ENCODE measurements at regions not wholly inside any gene's neighbourhood (a gene's known extent, or its start where the extent isn't known, plus 50 kb on each side); places are given as distances from the start of the nearest gene placed in this dataset.
"Not testable (repeated sequence)": the region's sequence is repeated elsewhere in the genome, so short reads cannot be mapped to it uniquely, and the experiment has no call there.

DNA sequence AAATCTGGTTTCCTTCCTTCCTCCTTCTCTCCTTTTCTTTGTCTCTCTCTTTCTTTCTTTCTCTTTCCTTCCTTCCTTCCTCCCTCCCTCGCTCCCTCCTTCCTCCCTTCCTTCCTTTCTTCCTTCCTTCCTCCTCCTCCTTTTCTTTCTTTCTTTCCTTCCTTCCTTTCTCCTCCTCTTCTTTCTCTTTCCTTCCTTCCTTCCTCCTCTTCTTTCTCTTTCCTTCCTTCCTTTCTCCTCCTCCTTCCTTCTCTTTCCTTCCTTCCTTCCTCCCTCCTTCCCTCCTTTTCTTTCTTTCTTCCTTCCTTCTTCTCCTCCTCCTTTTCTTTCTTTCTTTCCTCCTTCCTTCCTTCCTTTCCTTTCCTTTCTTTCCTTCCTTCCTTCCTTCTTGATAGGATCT lies 61.2 kb downstream of the VIP start:
- no peak for DNase-seq (ENCODE audit: low read depth, low spot score)
- H3K27ac ChIP-seq = no peak overlapping the region

DNA sequence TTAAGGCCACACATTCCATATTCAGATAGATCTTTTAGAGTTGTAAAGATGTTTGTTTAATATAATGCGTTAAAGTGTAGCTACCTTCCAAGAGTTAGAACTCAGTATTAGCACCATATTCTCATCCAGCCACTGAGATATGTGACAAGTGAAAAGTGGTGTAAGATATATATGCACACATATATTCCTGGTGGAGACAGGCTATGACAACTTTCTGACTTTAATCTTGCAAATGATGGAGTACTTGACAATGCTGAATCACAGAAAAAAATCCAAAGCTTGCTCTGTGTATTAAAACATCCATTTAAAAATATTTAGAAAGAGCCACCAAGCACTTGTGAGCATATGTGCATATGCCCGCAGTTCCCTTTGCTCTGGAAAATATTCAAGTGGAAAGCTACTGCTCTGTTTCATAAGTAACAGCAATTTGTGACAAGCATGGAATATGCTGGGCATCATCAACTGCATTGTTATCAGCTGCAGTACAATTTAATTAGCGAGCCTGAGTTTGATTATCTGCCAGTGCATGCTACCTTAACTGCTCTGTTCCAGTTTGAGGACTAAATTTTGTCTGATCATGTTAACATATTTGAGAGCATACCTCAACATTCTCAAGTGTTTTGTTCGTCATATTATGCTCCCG lies 64.8 kb downstream of the VIP start:
- DNase-seq (ENCODE audit: low read depth, low spot score) = no peak
- no peak overlapping the region for H3K27ac ChIP-seq

DNA sequence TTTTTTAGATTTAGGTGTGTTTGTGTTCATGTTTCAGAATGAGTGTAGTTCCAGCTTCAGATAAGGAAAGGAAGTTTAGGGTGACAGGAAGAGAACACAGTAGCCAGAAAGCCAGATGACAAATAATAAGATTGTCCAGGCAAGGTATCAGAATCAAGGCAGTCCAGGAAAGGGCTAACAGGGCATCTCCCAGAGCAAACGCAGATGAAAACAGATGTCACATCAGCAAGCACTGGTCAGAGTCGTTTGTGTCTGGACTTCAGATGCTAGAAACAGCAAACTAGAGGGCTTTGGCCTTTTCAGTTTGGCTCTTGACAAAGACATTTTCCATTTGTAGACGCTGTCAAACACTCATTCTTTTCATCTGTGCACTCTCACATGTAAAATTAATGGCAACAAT lies 65.5 kb downstream of the VIP start:
- no peak for DNase-seq (ENCODE audit: low read depth, low spot score)
- H3K27ac ChIP-seq = no peak overlapping the region

DNA sequence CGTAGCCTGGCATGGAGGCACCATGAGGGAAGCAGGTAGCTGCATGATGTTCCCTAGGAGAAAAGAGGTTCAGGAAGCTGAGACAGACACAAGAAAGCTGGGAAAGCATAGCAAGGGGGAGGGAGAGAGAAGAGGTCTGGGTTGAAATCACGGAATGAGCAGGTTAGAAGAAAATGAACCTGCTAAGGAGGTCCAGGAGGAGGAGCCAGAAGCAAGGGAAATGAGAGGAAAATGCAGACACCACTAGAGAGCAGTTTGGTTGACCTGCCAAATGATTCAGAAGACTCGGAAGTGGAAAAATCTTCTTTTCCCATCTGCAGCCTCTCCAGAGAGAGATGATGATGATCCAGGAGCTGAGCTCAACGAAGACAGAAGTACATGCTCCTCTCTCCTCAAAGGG lies 70.9 kb downstream of the VIP start:
- DNase-seq (ENCODE audit: low read depth, low spot score) = no peak

DNA sequence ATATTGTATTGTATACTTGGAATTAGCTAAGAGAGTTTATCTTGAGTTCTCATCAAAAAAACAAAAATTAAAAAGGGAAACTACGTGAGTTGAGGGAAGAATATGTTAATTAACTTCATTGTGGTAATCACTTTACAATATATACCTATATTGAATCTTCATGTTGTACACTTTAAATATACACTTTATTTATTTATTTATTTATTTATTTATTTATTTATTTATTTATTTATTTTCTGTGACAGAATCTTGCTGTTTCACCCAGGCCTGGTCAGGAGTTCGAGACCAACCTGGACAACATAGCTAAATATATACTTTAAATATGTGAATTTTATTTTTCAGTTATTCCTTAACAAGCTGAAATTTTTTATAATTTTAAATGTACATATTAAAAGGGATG lies 74.1 kb downstream of the VIP start:
- no peak overlapping the region for H3K27ac ChIP-seq
- DNase-seq (ENCODE audit: low read depth, low spot score) = no peak

More for the DNA sequence above, 70.9 kb downstream of the VIP start:
- H3K27ac ChIP-seq = no peak overlapping the region

DNA sequence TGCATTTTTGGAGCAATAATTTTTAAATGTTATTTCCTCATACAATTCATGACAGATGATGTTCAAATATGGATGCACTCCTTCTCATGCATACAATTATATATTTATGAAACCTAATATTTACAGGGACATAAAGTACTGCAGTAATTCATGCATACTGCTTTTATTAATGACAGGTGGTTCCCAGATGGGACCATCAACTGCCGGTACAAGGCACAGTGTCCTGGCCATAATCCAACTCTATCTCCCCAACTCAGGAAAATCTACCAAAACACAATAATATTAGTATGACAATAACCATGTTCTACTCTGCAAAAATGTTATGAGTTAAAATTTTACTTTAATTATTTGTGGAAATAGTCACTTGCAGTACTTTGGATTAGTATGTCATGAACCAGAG lies 77.8 kb downstream of the VIP start:
- DNase-seq (ENCODE audit: low read depth, low spot score) = no peak
- no peak overlapping the region for H3K27ac ChIP-seq

DNA sequence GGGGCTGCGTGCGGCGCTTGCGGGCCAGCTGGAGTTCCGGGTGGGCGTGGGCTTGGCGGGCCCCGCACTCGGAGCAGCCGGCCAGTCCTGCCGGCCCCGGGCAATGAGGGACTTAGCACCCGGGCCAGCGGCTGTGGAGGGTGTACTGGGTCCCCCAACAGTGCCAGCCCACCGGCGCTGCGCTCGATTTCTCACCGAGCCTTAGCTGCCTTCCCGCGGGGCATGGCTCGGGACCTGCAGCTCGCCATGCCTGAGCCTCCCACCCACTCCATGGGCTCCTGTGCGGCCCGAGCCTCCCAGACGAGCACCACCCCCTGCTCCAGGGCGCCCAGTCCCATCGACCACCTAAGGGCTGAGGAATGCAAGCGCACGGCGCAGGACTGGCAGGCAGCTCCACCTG lies 83.8 kb downstream of the VIP start:
- not testable (repeated sequence) for DNase-seq (ENCODE audit: low read depth, low spot score); H3K27ac ChIP-seq

DNA sequence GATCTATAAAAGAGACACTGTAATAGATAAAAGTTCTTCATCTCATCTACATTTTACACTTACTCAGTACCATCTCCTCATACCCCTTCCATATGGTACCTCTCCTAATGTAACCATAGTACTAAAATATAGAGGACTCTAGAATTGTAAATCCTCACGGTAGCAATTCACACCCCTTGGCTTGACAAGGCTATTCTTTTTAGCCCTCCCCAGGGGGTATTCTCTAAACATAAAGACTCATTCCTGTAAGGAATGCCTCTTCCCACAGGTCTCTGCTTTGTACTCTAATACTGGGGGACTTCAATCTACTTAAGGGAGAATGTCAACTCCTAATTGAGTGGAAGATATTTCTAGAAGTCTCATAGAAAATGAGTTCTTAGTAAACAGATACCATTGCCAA lies 85.9 kb downstream of the VIP start:
- no peak overlapping the region for H3K27ac ChIP-seq
- DNase-seq (ENCODE audit: low read depth, low spot score) = no peak

DNA sequence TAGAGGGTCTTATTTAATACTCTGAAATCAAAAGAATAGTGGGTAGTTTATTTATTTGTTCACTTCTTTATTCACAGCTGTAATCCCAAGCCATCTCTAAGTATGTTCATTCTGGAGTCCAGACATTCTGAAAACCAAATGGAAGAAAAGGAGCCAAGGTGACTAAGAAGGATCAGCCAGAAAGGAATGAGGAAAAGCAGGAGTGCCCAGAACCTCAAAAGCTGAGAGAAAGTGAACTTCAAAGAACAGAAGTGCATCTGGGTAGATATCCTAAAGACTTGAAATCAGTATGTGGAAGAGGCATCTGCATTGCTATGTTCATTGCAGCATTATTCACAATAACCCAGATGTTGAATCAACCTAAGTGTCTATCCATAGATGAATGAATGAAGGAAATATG lies 94.8 kb downstream of the VIP start:
- no peak for DNase-seq (ENCODE audit: low read depth, low spot score)

DNA sequence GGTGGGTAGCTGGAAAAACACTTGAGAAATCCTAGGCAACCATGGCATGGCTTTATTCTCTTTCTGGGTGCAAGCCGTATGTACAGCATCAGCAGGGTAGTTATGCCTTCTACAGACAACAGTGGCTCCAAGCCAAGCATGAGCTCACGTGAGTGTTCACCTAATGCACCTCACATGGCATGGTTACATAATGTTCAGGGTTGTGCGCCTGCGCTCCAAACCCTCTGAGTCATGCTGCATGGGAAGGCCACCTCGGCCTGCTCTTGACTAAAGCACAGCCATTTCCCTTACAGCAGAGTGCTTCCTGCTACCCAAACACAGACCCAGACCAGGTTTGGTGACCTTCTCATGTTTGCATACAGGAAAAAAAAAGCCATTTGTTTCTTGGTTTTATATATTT lies 96.2 kb downstream of the VIP start:
- no peak overlapping the region for H3K27ac ChIP-seq
- DNase-seq (ENCODE audit: low read depth, low spot score) = no peak

More for the DNA sequence above, 94.8 kb downstream of the VIP start:
- H3K27ac ChIP-seq = no peak overlapping the region

DNA sequence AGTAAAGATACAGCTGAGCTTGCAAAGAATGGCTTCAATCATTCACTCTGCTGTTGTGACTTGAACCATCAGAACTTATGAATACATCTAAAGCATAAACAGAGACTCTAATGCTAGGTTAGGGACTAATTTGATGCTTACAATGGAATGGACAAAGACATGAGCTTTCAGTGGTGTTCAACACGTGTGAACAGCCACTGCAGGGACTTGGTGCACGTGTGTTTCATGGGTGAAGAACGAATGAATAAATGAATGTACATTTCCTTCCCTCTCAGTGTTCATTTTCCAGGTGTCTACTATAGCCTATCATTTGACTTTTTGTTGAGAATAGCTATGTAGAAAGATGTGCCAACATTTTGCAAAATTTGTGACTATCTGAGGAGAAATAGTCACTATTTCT lies 98.3 kb downstream of the VIP start:
- no peak overlapping the region for H3K27ac ChIP-seq
- no peak for DNase-seq (ENCODE audit: low read depth, low spot score)

DNA sequence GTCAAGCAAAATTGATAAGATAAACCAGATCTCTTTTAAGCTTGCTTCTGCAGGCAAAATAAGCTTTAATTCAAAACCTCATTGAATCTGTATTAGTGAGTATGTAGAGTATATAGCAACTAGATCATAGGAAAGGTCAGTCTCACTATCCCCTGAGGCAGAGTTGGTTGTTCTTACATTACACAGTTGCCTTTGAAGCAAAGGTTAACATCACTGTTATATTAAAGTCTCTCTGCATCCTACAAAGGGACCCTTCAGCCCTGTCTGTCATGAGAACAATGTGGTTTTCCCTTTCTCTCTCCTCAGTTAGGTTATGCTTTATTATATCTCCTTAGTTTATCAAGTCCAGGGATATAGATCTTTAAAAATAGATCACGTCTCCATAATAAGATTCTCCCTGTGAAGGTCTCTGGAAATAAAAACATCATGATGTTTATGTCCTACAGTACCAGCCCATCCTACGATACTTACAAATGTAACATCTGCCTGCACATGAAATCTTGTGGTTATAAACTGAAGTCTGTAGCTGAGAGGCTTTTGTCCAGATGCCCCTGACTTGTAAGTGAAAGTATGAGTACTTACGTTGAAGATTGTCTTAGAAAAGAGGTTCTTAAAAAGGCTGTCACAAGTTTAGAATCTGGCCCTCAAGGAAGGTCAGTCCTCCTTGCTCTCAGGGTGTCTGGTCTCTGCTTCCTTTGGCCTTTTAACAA lies 103.6 kb downstream of the VIP start:
- no peak for DNase-seq (ENCODE audit: low read depth, low spot score)
- H3K27ac ChIP-seq = no peak overlapping the region

DNA sequence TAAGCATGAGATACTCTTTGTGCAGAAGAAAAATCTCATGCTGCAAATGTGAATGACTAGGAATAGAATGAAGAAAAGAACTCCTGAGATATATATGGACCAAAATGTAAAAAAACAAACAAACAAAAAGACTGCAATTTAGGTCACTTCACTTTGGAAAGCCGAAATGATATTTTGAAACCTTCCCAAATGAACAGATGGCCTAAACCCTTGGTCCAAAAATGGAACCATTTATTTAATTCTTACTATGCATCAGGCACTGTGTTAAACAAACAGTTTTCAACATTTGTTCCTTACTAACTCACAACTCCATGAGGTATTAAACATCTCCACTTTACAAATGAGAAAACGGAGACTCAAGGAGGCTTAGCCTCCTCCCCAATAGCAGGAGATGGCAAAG lies 107.5 kb downstream of the VIP start:
- no peak overlapping the region for H3K27ac ChIP-seq
- DNase-seq (ENCODE audit: low read depth, low spot score) = no peak

DNA sequence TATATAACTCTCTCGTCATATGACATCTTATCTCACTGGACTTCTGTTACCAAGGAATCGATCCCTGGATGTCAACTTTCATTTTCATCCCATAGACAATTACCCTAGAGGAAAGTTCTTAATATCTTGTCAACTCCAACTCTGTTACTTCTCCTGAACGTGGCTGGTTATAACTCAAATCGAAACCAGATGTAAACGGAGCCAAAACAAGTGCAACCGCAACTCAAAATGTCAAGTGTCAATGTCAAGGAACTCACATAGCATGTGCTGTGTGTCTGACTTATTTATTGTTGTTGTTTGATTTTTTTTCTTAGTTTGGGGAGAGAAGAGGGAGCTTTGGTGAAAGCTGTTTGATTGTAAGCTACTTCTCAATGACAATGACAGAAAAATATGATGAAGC lies 108.6 kb downstream of the VIP start:
- no peak for DNase-seq (ENCODE audit: low read depth, low spot score)
- no peak overlapping the region for H3K27ac ChIP-seq

DNA sequence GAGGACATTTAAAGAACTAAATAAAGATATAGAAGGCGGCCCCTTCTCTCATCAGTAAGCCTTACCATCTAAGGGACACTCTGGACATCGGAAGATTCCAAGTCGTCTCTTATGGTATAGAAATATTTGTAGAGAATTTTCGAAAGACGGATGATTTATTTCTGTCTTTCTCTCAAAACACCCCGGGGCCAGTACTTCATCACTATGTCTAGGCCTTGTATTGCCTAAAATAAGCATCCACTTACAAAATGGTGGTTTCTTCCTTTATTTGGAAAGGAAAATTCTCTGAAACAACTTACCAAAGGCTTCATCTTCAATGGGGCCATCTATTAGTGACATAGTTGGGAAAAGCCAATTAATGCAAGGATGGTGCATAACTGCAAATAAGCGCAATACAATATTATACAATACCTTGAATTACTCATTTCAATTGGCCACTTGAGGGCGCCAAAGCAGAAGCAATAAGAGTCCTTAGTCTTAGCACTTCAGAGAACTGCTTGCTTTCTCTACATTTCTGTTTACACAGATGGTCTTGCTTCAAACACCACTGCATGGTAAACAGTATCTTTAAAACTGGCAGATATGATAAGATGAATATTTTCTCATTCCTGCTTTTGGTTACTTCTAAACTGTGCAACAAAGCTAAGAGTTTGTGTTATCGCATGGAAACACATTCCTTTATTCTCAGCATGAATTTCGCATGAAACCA lies 113.2 kb downstream of the VIP start:
- no peak overlapping the region for H3K27ac ChIP-seq
- peak; percentile 5 for DNase-seq (ENCODE audit: low read depth, low spot score)

DNA sequence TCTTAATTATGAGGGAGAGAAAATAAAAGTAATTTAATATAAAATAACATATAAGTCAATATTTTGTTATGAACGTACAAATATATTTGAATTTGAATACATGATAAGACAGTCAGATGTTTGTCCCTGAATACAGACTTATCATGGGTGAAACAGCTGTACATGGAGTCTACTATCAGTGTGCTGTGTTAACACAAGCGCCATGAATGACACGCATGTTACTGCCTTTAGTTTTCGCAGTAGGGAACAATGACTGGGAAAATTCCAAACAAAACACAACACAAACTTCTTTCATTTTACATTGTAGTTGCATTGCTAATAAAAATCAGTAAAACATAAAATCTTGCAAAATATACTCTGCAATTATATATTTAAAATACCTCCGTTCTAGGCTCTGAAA lies 108.6 kb downstream of the FBXO5 start:
- DNase-seq (ENCODE audit: low read depth, low spot score) = no peak
- H3K27ac ChIP-seq = no peak overlapping the region

DNA sequence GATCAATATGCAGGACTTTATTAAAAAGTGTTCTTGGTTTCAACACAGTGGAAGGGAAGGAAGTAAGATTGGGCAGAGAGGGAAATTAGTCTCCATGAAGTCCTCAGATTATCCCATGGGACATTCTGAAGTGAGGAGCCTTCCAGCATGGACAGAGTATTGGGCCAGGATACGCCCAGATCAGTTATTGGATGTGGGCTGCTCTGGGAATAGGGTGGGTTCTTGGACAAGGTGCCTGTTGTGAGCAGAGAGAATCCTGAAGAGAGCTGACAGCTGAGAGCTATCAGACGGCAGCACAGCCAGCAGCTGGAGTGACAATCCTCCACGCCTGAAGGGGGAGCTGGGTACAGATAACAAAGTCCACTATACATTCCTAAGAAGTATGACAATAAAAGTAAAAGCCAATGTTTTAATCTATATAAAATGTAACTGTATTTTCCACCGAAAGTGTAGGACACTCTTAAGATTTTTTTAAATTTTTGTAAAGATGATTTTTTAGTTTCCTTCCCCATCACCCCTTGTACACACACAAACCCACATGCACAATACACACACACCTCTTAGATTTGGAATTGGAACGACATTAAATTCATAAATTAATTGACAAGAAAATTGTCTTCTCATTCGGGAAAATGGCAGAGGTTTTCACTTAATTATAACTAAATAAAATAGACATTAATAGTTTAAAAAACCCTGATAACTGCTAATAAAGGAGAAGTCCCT lies 107.8 kb downstream of the FBXO5 start:
- H3K27ac ChIP-seq = no peak overlapping the region
- DNase-seq (ENCODE audit: low read depth, low spot score) = no peak

DNA sequence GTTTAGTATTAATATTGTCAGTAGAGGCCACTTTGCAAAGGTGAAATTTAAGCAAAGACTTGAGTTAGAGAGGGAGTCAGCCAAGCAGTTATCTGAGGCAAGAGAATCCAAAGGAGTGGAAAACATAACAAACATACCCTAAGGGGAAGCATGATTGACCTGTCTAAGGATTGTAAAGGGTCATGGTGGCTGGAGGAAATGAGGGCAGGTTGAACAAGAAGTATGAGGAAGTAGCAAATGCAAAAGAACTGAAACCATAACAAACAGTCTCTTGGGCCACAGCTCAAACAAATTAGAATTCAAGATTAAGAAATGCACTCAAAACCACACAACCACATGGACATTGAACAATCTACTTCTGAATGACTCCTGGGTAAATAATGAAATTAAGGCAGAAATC lies 103.2 kb downstream of the FBXO5 start:
- no peak overlapping the region for H3K27ac ChIP-seq
- no peak for DNase-seq (ENCODE audit: low read depth, low spot score)

DNA sequence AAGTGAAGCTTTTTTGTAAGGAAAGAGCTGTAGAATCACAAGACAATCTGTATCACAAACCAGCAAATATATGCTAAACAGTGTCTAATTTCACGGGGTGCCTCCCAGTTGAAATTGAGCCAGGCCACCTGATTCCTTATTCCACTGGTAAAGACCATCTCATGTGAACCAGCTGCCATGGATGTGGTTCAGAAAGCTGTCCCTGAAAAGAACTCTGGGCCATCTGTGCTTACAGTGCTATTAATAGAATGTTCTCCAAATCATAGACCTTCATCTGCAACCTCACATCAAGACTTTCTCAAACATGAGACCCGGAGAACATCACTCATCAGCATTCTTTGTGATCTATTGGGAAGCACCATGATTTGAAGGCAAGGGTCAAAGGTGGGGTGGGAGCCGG lies 89.7 kb downstream of the FBXO5 start:
- DNase-seq (ENCODE audit: low read depth, low spot score) = no peak
- H3K27ac ChIP-seq = no peak overlapping the region

DNA sequence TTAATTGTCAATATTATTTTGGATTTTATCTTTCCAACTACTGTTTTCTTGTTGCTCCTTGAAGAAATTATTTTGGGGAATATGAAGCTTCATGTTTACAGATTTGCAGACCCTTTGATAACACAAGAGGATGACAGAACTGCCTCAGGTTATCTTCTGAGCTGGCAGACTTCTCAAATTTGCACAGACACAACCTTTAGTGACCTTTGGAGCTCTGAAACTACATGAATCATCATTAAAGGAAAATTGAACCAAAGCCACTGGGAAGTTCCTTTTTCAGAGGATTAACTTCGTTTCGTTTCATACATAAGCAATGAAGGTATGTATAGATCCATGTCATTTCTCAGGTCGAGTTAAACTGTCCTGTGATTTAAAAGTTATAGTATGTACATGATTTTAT lies 85.9 kb downstream of the FBXO5 start:
- no peak for DNase-seq (ENCODE audit: low read depth, low spot score)
- H3K27ac ChIP-seq = no peak overlapping the region

DNA sequence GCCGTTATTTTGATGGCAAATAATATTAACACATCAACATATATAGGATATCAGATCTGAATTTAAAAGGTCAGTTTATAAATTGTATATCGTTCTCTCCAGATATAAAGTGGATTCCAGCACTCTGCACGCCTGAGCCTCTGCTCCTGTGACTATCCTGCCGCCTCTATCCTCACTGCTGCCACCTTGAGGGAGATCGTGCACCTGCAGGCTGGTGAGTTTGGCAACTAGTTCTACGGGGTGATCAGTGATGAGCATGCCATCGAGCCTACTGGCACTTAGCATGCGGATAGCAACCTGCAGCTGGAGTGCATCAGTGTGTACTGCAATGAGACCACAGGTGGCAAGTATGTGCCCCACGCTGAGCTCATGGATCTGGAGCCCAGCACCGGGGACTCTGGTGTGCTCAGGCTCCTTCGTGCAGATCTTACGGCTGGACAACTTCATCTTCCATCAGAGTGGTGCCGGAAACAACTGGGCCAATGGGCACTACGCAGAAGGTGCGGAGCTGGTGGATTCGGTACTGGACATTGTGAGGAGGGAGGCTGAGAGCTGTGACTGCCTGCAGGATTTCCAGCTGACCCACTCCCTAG lies 84.9 kb downstream of the FBXO5 start:
- H3K27ac ChIP-seq = no peak overlapping the region
- no peak for DNase-seq (ENCODE audit: low read depth, low spot score)

Measured in epithelial cell of prostate (primary cell).